IMR-90 (cell line): ENCODE measurements at regions not wholly inside any gene's neighbourhood (a gene's known extent, or its start where the extent isn't known, plus 50 kb on each side); places are given as distances from the start of the nearest gene placed in this dataset.

ENCODE experiments used
- ATAC-seq: fragments of 200-7000 bp; cut with Tn5 transposase; 2 replicates; pipeline ENCODE4 v1.9.1; 2020; ENCODE audit warnings: low read depth, mild to moderate bottlenecking, moderate library complexity
- BruUV-seq: library from RNA; stranded (reverse); fragments of 400-500 nt; replicated peaks from 2 replicates; lab custom pipeline; 2021; lab: Mats Ljungman, UMichigan
- CTCF ChIA-PET: fragments of 300-600 bp; formaldehyde crosslinking; extraction: SDS; loops from one replicate; lab custom pipeline; 2021; ENCODE audit warnings: antibody characterized with exemption; lab: Yijun Ruan, JAX
- POLR2A ChIA-PET: fragments of 300-600 bp; sonication (Branson Sonifier 250); formaldehyde crosslinking; loops from one replicate; lab custom pipeline; 2022; ENCODE audit warnings: antibody characterized with exemption; ENCODE audit not compliant: unreplicated experiment; lab: Charles Lee
- DNase-seq: peaks from one replicate; pipeline ENCODE4 v3.0.0; 2013
- H2AFZ ChIP-seq: replicated peaks from 2 replicates; pipeline ENCODE3; 2013; ENCODE audit warnings: low read length, mild to moderate bottlenecking; ENCODE audit not compliant: poor library complexity
- H2AK5ac ChIP-seq: 2 replicates; pipeline ENCODE4 v1.6.1; 2013; ENCODE audit warnings: low read depth, low read length, inconsistent platforms
- H2AK9ac ChIP-seq: replicated peaks from 2 replicates; pipeline ENCODE3; 2013; ENCODE audit warnings: mild to moderate bottlenecking, low read depth, low read length, moderate library complexity; ENCODE audit not compliant: poor library complexity
- H2BK120ac ChIP-seq: 2 replicates; pipeline ENCODE4 v1.6.1; 2013; ENCODE audit warnings: low read depth, low read length, inconsistent platforms
- H2BK15ac ChIP-seq: 3 replicates; pipeline ENCODE4 v1.6.1; 2013; ENCODE audit warnings: low read depth, low read length, inconsistent platforms
- H2BK20ac ChIP-seq: 2 replicates; pipeline ENCODE4 v1.6.1; 2013; ENCODE audit warnings: low read depth, mild to moderate bottlenecking, inconsistent platforms, low read length, moderate library complexity
- H2BK5ac ChIP-seq: 2 replicates; pipeline ENCODE4 v1.6.1; 2013; ENCODE audit warnings: mild to moderate bottlenecking, low read depth, low read length, inconsistent platforms; ENCODE audit not compliant: poor library complexity, severe bottlenecking
- H3K14ac ChIP-seq: replicated peaks from 2 replicates; pipeline ENCODE4 v1.6.1; 2013; ENCODE audit warnings: low read depth, low read length, inconsistent platforms
- H3K18ac ChIP-seq: 2 replicates; pipeline ENCODE4 v1.6.1; 2013; ENCODE audit warnings: low read depth, low read length, control low read depth
- H3K23ac ChIP-seq: 2 replicates; pipeline ENCODE4 v1.6.1; 2013; ENCODE audit warnings: low read depth, low read length, inconsistent platforms
- H3K27ac ChIP-seq: 2 replicates; pipeline ENCODE4 v1.5.1; 2013; ENCODE audit warnings: mild to moderate bottlenecking, control low read depth, low read length; ENCODE audit not compliant: insufficient read depth
- H3K27me3 ChIP-seq: 2 replicates; pipeline ENCODE4 v1.6.1; 2013; ENCODE audit warnings: low read length; ENCODE audit not compliant: control insufficient read depth, insufficient read depth
- H3K36me3 ChIP-seq: 2 replicates; pipeline ENCODE4 v1.6.1; 2013; ENCODE audit warnings: low read length, mixed read lengths; ENCODE audit not compliant: control insufficient read depth, insufficient read depth
- H3K4ac ChIP-seq: 2 replicates; pipeline ENCODE4 v1.6.1; 2013; ENCODE audit warnings: low read depth, low read length, inconsistent platforms
- H3K4me1 ChIP-seq: 2 replicates; pipeline ENCODE4 v1.6.1; 2013; ENCODE audit warnings: low read length, mixed read lengths; ENCODE audit not compliant: control insufficient read depth, insufficient read depth
- H3K4me2 ChIP-seq: 2 replicates; pipeline ENCODE4 v1.6.1; 2013; ENCODE audit warnings: low read depth, mild to moderate bottlenecking, control low read depth, low read length, moderate library complexity
- H3K4me3 ChIP-seq: 2 replicates; pipeline ENCODE4 v1.5.1; 2013; ENCODE audit warnings: low read depth, mild to moderate bottlenecking, control low read depth, low read length, moderate library complexity; ENCODE audit not compliant: insufficient read depth
- H3K56ac ChIP-seq: 2 replicates; pipeline ENCODE4 v1.6.1; 2013; ENCODE audit warnings: low read length, inconsistent platforms; ENCODE audit not compliant: insufficient read depth; ENCODE audit errors: extremely low read depth
- H3K79me1 ChIP-seq, 2 experiments: 2 replicates each; pipeline ENCODE4 v1.6.1; 2013; ENCODE audit warnings: low read length in 2 of 2, inconsistent platforms in 1 of 2, low read depth in 1 of 2
- H3K9ac ChIP-seq: 2 replicates; pipeline ENCODE4 v1.6.1; 2013; ENCODE audit warnings: low read depth, low read length, control low read depth
- H3K9me1 ChIP-seq: 2 replicates; pipeline ENCODE4 v1.6.1; 2013; ENCODE audit warnings: low read length, inconsistent platforms; ENCODE audit not compliant: insufficient read depth
- H3K9me3 ChIP-seq: 2 replicates; pipeline ENCODE4 v1.6.1; 2013; ENCODE audit warnings: low read length; ENCODE audit not compliant: control insufficient read depth, insufficient read depth
- H4K20me1 ChIP-seq: 2 replicates; pipeline ENCODE4 v1.6.1; 2013; ENCODE audit warnings: low read length, inconsistent platforms; ENCODE audit not compliant: insufficient read depth
- H4K5ac ChIP-seq: 2 replicates; pipeline ENCODE4 v1.6.1; 2013; ENCODE audit warnings: mild to moderate bottlenecking, low read depth, low read length, control low read depth
- H4K8ac ChIP-seq, 2 experiments: 2 replicates each; pipeline ENCODE4 v1.6.1; 2013; ENCODE audit warnings: low read depth in 2 of 2, low read length in 2 of 2, control low read depth in 1 of 2, inconsistent platforms in 1 of 2
- H4K91ac ChIP-seq: 2 replicates; pipeline ENCODE4 v1.6.1; 2013; ENCODE audit warnings: low read depth, low read length, inconsistent platforms; ENCODE audit not compliant: insufficient read depth
- BHLHE40 ChIP-seq: fragments of 150-350 bp; IDR thresholded peaks from 2 replicates; pipeline ENCODE4 v1.6.1; 2016; ENCODE audit warnings: mild to moderate bottlenecking, low read depth, low read length
- CEBPB ChIP-seq: IDR thresholded peaks from 2 replicates; pipeline ENCODE4 v1.6.1; 2012; ENCODE audit warnings: low read depth, low read length, improper control_type of control experiment
- CHD1 ChIP-seq: IDR thresholded peaks from 2 replicates; pipeline ENCODE4 v1.6.1; 2012; ENCODE audit warnings: low read depth, low read length, improper control_type of control experiment
- CTCF ChIP-seq: conservative IDR thresholded peaks from 2 replicates; pipeline ENCODE4 v1.5.1; 2012; ENCODE audit warnings: mild to moderate bottlenecking, low read depth, low read length, improper control_type of control experiment
- ELK1 ChIP-seq: fragments of 150-350 bp; IDR thresholded peaks from 2 replicates; pipeline ENCODE4 v1.6.1; 2016; ENCODE audit warnings: low read depth, mild to moderate bottlenecking, low read length, moderate library complexity, borderline replicate concordance
- FOS ChIP-seq: fragments of 150-350 bp; IDR thresholded peaks from 2 replicates; pipeline ENCODE4 v1.6.1; 2016; ENCODE audit warnings: low read depth, low read length
- MAFK ChIP-seq: IDR thresholded peaks from 2 replicates; pipeline ENCODE4 v1.6.1; 2012; ENCODE audit warnings: low read depth, low read length, improper control_type of control experiment
- MAZ ChIP-seq: IDR thresholded peaks from 2 replicates; pipeline ENCODE4 v1.6.1; 2012; ENCODE audit warnings: low read depth, mild to moderate bottlenecking, low read length, improper control_type of control experiment, moderate library complexity, borderline replicate concordance
- MXI1 ChIP-seq: IDR thresholded peaks from 2 replicates; pipeline ENCODE4 v1.6.1; 2012; ENCODE audit warnings: low read depth, mild to moderate bottlenecking, low read length, moderate library complexity, borderline replicate concordance
- NFE2L2 ChIP-seq: fragments of 150-350 bp; IDR thresholded peaks from 2 replicates; pipeline ENCODE4 v1.6.1; 2016; ENCODE audit warnings: low read depth, mild to moderate bottlenecking, low read length
- POLR2A ChIP-seq: IDR thresholded peaks from 2 replicates; pipeline ENCODE4 v1.6.1; 2012; ENCODE audit warnings: mild to moderate bottlenecking, low read depth, low read length
- RAD21 ChIP-seq: IDR thresholded peaks from 2 replicates; pipeline ENCODE4 v1.6.1; 2012; ENCODE audit warnings: low read length, improper control_type of control experiment
- RFX5 ChIP-seq: IDR thresholded peaks from 2 replicates; pipeline ENCODE4 v1.8.0; 2012; ENCODE audit warnings: low read depth, mild to moderate bottlenecking, low read length, moderate library complexity
- USF2 ChIP-seq: fragments of 150-350 bp; IDR thresholded peaks from 2 replicates; pipeline ENCODE4 v1.6.1; 2017; ENCODE audit warnings: mild to moderate bottlenecking, antibody characterized with exemption, low read length, low read depth
- WGBS, 2 experiments: methylation state at CpG; one replicate each; pipeline versions ENCODE4 v1.1.5 to v1.1.7; 2013; ENCODE audit warnings: missing lambda C conversion rate in 2 of 2; ENCODE audit not compliant: insufficient read length in 1 of 2; ENCODE audit errors: extremely low coverage in 2 of 2; 5-methylcytosine and 5-hydroxymethylcytosine counted together
- dilution Hi-C: fragments of 300-500 bp; cut with HindIII; formaldehyde crosslinking; loops from one replicate; pipeline ENCODE4 v1.14.3; 2018; ENCODE audit warnings: low sequenced_read_pairs; ENCODE audit not compliant: unreplicated experiment
- in situ Hi-C: fragments of 300-500 bp; cut with MboI; formaldehyde crosslinking; loops from 3 replicates; pipeline ENCODE4 v1.14.3; 2019; ENCODE audit warnings: low sequenced_read_pairs, inconsistent platforms, mixed read lengths
- intact Hi-C: fragments of 100-400 bp; cut with micrococcal nuclease; formaldehyde crosslinking; loops from 2 replicates; pipeline ENCODE4 v1.10.0; 2022

GRCh38 chr12:92505254-92506231 is 197.2 kb upstream of the PLEKHG7 start:
- ATAC-seq (peak; percentile 75), DNase-seq (peak; percentile 50)
- Histone ChIP-seq H3K56ac (peak overlapping the region; percentile 84), H3K27ac (peak overlapping the region; percentile 96), H3K14ac (peak overlapping the region; percentile 81), H4K91ac (peak overlapping the region; percentile 84), H2BK20ac (peak overlapping the region; percentile 51), H3K79me1 (no peaks in the 10 kb centered on the region), H3K18ac (peak overlapping the region; percentile 59), H2BK5ac (peak overlapping the region; percentile 27), H2AK5ac (peak overlapping the region; percentile 73; the same call in 1 of the 2 replicates), H3K9ac (peak overlapping the region; percentile 87), H3K4me2 (peak overlapping the region; percentile 63), H4K5ac (peak overlapping the region; percentile 88), H3K4me3 (peak overlapping the region; percentile 8; the same call in 1 of the 2 replicates), H4K8ac (peak overlapping the region; percentile 78 to 100), H3K23ac (peak overlapping the region; percentile 89; the same call in 1 of the 2 replicates), H3K36me3 (no peaks in the 10 kb centered on the region), H2BK15ac (peak overlapping the region; percentile 98), H3K27me3 (no peaks in the 10 kb centered on the region), H4K20me1 (no peaks in the 10 kb centered on the region), H3K9me1 (no peaks in the 10 kb centered on the region), H3K4ac (peak overlapping the region; percentile 88), H3K4me1 (peaks cover 22% of the 10 kb centered on the region), H3K9me3 (no peaks in the 10 kb centered on the region), H2AK9ac (peak overlapping the region; percentile 52), H2AFZ (peak overlapping the region; percentile 90), H2BK120ac (peak overlapping the region; percentile 96)
- dilution Hi-C loops = no loop called here
- intact Hi-C loops = no loop called here
- 0% methylated on average over 1 of the region's 12 CpGs; no CpG with 5 or more reads in 1 of the 2 experiments for WGBS, 2 experiments
- CTCF ChIA-PET = interaction anchor here (0.6 to 0.7 kb wide), 2 partner anchors 13 to 76 kb away, joined by 3 read pairs; no protein-coding TSS in a partner anchor
- in situ Hi-C loops = no loop called here
- POLR2A ChIA-PET = no interaction called here
- BruUV-seq = no TSS peak
- TF ChIP-seq MXI1 (no peak), CTCF (no peak), USF2 (no peak), ELK1 (no peak), CEBPB (no peak), RFX5 (no peak), MAFK (no peak), BHLHE40 (no peak), NFE2L2 (no peak), FOS (no peak), POLR2A (no peak), RAD21 (no peak), CHD1 (no peak), MAZ (no peak)
